ENCODE measurements at regions not wholly inside any gene's neighbourhood (a gene's known extent, or its start where the extent isn't known, plus 50 kb on each side); places are given as distances from the start of the nearest gene placed in this dataset.

DNA sequence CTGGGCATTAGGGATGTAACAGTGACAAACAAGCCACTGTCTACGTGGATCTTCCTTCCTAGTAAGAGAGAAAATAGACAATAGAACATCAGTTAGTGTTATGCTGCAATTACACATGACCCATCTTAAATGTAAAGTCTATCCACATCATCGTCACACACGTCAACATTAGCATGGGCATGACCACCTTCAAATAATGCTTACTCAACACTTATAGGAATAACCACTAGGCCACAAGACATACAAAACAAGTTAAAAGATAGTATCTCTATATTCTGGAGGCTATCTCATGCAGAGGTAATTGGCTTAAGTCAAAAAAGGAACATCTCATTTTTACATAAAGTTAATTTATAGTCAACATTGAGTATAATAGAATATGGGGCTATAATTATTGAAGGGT, 156.5 kb downstream of the MOXD1 start:
- no peaks in the 10 kb centered on the region for H3K27me3 ChIP-seq
- H3K27ac ChIP-seq, result no peak overlapping the region
- 94 to 96% methylated on average over 3 of the region's 3 CpGs for WGBS, 2 donors
- no peaks in the 10 kb centered on the region for H3K36me3 ChIP-seq
- H3K4me1 ChIP-seq, result no peaks in the 10 kb centered on the region
- TF ChIP-seq, protein P1, sequence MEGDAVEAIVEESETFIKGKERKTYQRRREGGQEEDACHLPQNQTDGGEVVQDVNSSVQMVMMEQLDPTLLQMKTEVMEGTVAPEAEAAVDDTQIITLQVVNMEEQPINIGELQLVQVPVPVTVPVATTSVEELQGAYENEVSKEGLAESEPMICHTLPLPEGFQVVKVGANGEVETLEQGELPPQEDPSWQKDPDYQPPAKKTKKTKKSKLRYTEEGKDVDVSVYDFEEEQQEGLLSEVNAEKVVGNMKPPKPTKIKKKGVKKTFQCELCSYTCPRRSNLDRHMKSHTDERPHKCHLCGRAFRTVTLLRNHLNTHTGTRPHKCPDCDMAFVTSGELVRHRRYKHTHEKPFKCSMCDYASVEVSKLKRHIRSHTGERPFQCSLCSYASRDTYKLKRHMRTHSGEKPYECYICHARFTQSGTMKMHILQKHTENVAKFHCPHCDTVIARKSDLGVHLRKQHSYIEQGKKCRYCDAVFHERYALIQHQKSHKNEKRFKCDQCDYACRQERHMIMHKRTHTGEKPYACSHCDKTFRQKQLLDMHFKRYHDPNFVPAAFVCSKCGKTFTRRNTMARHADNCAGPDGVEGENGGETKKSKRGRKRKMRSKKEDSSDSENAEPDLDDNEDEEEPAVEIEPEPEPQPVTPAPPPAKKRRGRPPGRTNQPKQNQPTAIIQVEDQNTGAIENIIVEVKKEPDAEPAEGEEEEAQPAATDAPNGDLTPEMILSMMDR (IDR thresholded peaks at IDR 0.05), result no peak
- no peak for TF ChIP-seq POLR2A (IDR thresholded peaks at IDR 0.05)
- H3K4me3 ChIP-seq (replicated peaks in 1 of 3), result no peak overlapping the region
- intact Hi-C loops (cut with DNase I), result no loop called here
- DNase-seq, result no peak
- no peaks in the 10 kb centered on the region for H3K9me3 ChIP-seq

DNA sequence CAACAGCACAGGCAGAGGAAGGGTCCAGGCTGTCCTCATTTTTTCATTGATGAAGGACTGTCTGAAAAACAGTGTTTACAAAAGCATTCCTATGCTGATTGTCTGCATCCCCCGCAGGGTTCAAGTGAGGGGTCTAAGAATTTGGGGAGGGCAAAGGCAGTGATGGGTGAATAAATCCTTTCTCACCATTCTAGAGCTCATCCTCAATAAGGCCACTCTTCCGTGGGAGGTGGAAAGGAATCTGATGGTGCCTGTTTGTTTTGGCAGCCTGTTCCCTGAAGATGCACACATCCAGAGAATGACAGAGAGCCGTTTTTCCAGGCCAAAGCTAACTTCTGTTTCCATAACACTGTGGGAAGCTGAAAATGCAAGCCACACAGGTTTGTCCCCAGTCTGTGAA, 164.5 kb downstream of the MOXD1 start:
- WGBS, 2 donors, result 9 to 16% methylated on average over 3 of the region's 3 CpGs
- no peaks in the 10 kb centered on the region for H3K27me3 ChIP-seq
- DNase-seq, result no peak
- TF ChIP-seq POLR2A (IDR thresholded peaks at IDR 0.05), result no peak
- TF ChIP-seq, protein P1 (IDR thresholded peaks at IDR 0.05), result no peak
- intact Hi-C loops (cut with DNase I), result no loop called here
- H3K9me3 ChIP-seq, result no peaks in the 10 kb centered on the region
- H3K4me3 ChIP-seq (replicated peaks in 1 of 3), result no peak overlapping the region
- no peaks in the 10 kb centered on the region for H3K4me1 ChIP-seq
- no peak overlapping the region for H3K27ac ChIP-seq
- no peaks in the 10 kb centered on the region for H3K36me3 ChIP-seq

DNA sequence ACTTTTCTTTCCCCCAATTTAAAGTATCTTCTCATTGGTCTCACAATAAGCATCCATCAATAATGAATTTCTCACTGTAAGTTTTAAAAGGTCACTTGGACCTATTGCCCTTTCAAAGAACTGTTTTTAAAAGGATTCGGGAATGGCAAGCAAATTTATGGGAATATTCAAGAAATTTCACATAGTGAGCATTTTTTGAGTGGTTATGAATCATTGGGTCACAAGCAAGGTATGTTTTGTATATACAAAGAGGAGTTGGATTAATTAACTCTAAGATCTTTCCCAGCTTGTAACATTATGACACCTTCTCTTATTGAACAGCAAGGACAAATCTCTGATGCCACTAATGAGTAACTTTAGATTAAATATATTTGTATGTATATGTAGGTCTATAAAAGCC, 165.0 kb downstream of the MOXD1 start:
- Histone ChIP-seq H3K4me1 (no peaks in the 10 kb centered on the region), H3K27ac (no peak overlapping the region), H3K4me3 (replicated peaks in 1 of 3) (no peak overlapping the region), H3K27me3 (no peaks in the 10 kb centered on the region), H3K9me3 (no peaks in the 10 kb centered on the region), H3K36me3 (no peaks in the 10 kb centered on the region)
- intact Hi-C loops (cut with DNase I), result no loop called here
- TF ChIP-seq, protein P1 (IDR thresholded peaks at IDR 0.05), result no peak
- no peak for TF ChIP-seq POLR2A (IDR thresholded peaks at IDR 0.05)
- DNase-seq, result no peak
- 76 to 79% methylated on average over 1 of the region's 1 CpG for WGBS, 2 donors

- Histone ChIP-seq H3K27me3 (no peaks in the 10 kb centered on the region), H3K36me3 (no peaks in the 10 kb centered on the region), H3K9me3 (no peaks in the 10 kb centered on the region), H3K4me3 (replicated peaks in 1 of 3) (no peak overlapping the region), H3K4me1 (no peaks in the 10 kb centered on the region), H3K27ac (no peak overlapping the region)
- TF ChIP-seq, protein P1 (IDR thresholded peaks at IDR 0.05), result no peak
- no peak for TF ChIP-seq POLR2A (IDR thresholded peaks at IDR 0.05)
- WGBS, 2 donors, result 71 to 73% methylated on average over 2 of the region's 2 CpGs
- DNase-seq, result no peak
- intact Hi-C loops (cut with DNase I), result no loop called here
Measured at GRCh38 chr6:132235596-132236280, 165.5 kb downstream of the MOXD1 start.

DNA sequence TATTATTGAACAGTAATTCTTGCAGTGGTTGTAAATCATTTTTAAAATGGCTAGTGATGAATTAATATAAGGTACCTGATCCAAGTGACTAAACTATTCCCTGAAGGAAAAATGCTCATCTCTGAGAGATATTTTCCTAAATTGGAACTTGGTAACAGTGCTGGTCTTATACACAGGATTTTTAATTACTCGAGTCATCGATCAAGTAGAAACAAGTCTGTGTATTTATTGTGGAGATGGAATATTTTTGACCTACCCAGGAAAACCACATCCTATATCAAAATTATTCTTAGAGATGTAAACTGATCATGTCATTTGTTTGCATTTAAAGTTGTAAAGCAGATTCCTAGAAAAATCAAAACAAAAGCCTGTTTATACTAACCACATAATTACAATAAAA, 166.9 kb downstream of the MOXD1 start:
- intact Hi-C loops (cut with DNase I), result no loop called here
- 97 to 99% methylated on average over 2 of the region's 2 CpGs for WGBS, 2 donors
- DNase-seq, result no peak
- Histone ChIP-seq H3K27me3 (no peaks in the 10 kb centered on the region), H3K4me3 (replicated peaks in 1 of 3) (no peak overlapping the region), H3K4me1 (no peaks in the 10 kb centered on the region), H3K36me3 (no peaks in the 10 kb centered on the region), H3K9me3 (no peaks in the 10 kb centered on the region), H3K27ac (no peak overlapping the region)
- TF ChIP-seq, protein P1 (IDR thresholded peaks at IDR 0.05), result no peak
- no peak for TF ChIP-seq POLR2A (IDR thresholded peaks at IDR 0.05)

Measured in thyroid gland (tissue), 4 donors.